NAMALWA (cell line): ENCODE measurements at regions not wholly inside any gene's neighbourhood (a gene's known extent, or its start where the extent isn't known, plus 50 kb on each side); places are given as distances from the start of the nearest gene placed in this dataset.
"Not testable (repeated sequence)": the region's sequence is repeated elsewhere in the genome, so short reads cannot be mapped to it uniquely, and the experiment has no call there.

Experiments
- DNase-seq: peaks from one replicate; pipeline ENCODE4 v3.0.0-alpha.2; 2015; ENCODE audit warnings: low spot score

DNA sequence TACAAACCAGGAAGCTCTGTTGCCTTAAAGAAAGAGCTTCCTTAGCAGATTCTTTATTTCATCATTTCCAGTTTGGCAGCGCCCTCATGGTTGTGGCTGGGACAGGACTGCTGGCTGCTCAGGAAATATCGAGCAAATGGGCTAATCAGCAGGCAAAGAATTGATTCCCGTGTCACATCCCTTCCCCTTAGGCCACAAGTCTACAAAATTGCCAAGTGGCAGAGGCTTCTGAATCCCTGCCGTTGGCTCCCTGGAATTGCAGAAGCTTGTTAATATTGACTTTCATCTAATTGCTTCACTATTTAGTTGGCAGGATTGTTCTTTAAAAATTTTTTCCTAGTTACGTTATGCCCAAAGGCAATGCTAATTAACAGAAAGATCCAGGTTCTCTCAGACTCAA is 456.3 kb upstream of the ERCC4 start:
- no peak for DNase-seq

DNA sequence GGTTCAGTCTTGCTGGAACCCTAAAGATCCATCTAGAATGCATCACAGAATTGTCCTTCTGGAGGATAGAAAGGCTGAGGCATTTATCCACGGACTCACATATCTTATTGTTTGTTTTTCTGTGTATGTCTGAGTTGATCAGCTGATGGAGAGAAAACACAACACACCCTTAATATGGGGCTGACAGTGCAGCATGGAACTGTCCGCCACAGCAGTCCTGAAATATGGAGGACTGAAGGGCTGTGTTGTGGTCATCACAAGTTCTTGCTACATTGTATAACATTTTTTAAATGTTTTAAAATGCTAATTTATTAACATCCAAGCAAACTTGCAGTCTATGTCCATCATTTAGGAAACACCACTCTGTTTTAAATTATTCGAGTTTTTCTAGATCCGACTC is 448.9 kb upstream of the ERCC4 start:
- DNase-seq: no peak

DNA sequence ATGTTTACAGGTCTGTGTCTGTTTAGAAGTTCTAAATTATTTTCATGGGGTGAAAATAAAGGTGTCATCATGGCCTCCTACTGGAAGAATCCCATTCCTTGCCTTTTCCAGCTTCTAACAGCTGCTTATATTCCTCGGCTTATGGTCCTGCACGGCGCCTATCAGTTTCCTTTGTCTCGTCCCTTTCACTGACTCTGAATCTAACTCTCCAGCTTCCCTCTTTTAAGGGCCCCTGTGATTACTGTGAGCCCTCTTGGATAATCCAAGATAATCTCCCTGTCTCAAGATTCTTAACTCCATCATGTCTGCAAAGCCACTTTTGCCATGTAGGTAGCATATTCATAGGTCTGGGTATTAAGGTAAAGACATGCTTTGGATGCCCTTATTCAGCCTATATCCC is 441.0 kb upstream of the ERCC4 start:
- DNase-seq: no peak

DNA sequence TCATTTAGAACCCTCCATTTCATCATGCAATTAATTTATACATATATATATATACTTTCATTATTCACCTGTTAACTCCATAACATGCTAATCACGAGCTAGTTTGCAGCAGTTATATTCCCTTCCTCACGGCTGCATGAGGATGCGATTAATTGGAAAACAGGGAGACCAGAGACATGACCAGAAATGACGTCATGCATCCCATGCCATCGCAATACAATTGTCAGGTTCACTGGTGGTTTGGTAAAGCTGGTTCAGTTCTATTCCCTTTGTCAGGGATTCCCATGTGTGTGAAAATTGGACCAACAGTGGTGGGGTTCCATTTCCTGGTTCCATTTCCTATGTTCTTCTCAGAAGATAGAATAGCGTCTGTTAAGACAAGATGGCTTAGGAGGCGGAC is 440.4 kb upstream of the ERCC4 start:
- DNase-seq: no peak

DNA sequence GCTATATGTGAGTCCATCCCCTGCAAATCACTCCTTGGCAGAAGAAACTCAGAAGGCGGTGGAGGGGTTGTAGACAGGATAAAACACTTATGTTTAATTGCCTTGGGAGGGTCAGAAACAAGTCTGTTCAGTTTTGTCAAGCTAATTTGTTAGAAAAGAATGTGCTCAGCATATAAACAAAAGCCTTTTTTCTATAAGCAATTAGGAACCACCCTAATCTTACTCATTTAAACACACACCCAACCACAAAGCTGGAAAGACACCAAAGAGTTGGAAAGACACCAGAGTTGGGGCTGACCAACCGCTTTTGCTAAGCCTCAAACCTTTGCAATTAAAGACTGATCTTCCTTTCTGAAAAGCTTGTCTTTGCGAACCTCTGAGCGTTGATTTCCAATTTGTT is 439.2 kb upstream of the ERCC4 start:
- DNase-seq: no peak

DNA sequence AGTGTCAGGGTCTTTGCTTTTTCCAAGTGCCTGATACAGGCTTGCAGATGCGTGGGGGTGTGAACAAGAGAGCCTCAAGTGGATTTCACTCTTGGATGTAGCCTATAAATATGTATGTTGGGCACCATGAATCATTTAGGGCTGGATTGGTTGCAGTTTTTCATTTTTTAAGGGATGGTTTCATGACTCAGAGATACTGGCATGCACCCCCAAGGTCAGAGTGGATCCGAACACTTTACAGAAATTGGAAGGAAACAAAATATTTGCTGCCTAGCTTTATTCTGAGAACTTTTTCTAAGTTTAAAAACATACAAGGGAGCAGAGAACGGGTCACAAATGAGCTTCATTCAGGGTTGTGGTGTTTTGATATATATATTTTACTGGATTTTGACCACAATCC is 436.8 kb upstream of the ERCC4 start:
- no peak for DNase-seq

DNA sequence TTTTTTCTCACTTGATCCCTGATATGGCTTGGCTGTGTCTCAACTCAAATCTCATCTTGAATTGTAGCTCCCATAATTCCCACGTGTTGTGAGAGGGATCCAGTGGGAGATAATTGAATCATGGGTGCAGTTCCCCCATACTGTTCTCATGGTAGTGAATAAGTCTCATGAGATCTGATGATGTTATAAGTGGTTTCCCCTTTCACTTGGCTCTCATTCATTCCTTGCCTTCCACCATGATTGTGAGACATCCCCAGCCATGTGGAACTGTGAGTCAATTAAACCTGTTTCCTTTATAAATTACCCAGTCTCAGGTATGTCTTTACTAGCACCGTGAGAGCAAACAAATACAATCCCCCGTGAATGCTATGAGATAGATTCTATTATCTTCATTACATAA is 430.5 kb upstream of the ERCC4 start:
- DNase-seq: not testable (repeated sequence)

DNA sequence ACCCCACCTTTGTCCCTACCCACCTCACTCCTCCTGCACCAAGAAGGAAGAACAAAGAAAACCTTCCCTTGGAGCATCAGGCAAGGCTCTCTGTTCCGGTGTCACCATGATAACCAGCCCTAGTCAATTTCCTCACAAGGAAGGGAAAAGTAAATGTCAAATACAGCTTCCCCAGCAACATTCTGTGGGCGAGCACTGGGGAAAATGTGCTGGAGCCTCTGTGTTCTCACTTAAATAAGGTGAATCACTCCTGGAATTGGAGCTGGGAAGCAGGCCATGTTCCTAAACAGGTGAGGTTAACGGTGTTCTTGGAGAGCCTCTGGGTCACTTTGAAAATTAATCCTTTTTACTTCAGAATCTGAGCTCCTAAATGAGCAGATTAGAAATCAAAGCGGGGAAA is 427.9 kb upstream of the ERCC4 start:
- no peak for DNase-seq

DNA sequence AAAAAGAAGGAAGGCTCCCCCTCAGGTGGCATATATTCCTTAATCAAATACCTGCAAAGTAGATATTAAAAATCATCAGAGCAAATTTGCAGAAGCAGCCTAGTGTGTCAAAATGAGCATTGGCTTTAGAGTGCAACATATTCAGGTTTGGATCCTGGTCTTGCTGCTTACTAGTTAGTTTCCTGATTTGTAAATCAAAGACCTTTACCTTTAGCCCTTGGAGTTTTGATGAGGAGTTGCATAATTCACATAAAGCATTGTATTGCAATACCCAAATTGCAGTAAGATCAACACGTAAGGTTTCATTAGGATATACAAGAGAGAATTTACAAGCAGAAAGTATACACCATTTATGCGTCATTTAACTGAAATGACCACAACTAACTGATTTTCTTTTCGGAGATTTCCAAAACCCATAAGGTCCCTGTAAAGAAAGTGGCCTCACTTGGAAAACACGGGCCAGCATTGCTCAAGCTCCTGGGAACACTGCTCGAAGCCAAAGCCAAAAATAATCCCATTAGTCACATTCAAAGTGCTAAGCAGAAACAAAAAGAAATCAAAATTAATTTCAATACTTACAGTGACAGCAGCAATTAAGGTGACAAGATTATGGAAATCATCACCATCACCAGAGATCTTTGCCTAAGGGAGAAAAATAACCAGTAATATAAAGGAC is 415.9 kb upstream of the ERCC4 start:
- no peak for DNase-seq

DNA sequence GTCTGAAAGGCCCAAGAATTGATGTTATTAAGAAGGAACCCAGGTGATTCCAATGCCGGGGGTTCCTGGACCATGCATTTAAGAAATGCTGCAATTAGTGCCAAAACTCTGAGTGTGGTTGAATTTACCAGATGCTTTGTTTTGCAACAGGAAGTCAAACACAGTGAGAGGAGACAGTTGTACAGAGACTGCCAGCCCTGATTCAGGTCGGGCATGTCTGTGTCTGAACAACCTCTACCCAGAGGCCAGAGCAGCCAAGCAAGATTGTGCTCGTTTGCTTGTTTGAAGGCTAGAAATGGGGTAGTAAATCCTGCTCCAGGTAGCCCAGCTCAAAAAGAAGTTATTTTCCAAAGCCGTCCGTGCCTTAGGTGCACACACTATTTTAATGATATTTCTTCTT is 412.4 kb upstream of the ERCC4 start:
- no peak for DNase-seq

DNA sequence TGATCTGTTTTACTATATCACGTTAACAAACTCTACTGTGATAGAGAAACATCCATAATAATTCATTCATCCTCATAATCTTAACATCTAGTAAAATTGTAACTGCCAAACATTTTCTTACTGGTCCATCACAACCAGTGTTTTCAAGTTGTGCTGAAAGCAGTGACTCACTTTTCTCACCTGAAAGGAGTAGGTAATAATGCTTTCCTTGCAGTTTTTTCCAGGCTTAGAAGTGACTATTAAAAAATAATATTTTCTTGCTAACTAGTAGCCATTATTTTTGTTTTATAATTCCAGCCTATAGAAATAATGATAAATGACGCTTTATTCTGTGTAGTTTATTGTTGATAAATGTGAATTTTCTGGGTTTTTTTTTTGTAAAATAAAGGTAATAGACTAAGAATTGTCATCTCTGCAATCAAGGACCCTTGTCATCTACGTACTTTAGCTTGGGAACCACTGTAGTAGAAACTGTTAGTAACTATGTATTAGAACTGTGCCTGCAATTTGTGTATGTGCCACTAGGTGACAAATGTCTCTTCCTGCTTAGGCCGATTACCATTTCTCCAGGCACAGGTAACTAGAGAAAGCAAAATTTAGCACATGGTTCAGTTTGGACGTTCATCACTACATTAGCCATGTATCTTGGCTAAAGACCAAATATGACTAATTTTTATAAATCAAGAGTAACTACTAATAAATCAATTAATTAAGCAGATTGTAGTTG is 409.4 kb upstream of the ERCC4 start:
- peak; percentile 21 for DNase-seq

DNA sequence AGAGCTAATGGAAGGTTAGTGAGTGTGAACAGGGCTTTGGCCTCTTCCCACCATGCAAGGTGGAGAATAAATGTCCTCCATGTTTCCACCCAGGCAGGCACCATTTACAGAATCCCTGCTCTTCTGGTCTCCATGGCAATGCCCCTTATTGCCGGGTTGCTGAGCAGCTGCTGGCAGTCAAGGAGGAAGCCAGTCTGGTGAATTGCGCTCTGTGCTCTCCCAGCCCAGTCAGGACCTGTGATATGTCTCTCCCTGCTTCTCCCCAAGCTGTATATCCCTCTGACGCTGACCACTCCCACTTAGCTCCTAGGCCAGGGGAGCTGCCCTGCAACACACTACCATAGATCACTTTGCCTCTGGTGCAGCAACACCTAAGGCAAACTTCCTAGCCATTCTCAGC is 402.1 kb upstream of the ERCC4 start:
- no peak for DNase-seq

DNA sequence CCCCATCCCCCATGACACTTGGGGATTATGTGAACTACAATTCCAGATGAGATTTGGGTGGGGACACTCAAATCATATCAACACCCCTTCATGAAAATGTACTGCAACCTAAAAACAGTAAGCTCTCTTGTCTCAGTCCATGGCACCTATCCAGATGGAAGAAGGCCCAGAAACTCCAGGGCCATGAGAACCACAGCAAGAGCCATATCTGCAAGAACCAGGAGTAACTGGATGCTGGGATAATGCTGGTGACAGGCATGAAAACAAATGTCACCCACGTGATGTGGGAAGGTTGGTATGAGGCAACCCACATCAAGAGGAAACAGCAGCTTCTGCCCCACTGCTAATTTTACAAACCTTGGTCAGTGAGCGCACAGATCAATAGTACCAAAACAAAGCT is 400.1 kb upstream of the ERCC4 start:
- no peak for DNase-seq

DNA sequence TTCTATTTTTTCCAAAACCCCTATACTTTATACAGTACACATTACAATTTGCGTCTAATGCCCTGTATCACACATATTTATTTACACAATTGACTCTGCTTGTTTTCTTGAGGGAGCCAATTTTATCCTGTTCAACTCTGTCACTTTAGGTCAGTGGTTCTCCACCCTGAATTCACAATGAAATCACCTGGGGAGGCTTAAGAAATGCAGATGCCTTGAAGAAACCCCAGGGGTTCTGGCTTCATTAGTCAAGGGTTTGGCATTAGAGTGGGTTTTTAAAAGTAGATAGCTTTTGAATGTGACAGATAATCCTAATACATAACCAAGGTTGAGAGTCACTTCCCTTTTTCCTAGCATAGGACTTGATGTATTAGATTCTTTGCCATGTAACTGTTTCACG is 398.6 kb upstream of the ERCC4 start:
- no peak for DNase-seq

DNA sequence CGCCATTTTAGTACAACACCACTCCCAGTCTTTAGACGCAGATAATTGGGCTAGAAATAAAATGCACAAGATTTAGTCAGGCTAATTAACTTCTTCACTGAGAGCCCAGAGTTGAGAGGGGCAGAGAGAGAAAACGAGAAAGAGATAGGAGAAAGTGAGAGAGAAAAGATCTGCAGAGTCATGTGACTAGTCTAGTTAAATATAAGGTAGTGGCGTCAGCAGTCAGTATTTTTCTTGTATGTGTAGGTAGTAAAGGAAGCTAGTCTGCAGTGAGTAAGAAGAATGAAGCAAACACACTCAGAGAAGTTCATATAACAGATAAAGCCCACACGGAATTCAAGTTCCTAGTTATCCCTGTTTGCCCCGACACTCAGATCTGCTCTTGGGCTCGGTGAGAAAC is 392.6 kb upstream of the ERCC4 start:
- DNase-seq: no peak

DNA sequence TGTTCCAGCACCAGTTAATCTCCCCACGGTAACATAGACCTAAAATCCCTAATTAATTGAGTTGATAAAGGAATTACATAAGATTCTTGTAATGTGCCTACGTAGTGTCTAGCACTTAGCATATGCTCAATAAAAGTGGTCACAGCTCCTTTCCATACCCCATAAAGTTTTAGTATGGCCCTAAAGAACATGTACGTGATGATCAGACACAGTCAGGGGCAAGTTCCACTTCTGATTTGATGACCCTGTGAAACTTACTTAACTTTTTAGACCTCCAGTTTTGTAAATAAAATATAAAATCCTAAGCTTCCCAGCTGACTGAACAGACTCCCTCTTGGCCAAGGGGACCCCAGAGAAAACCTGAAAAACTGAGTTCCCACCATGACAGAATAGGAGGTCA is 391.3 kb upstream of the ERCC4 start:
- DNase-seq: no peak

DNA sequence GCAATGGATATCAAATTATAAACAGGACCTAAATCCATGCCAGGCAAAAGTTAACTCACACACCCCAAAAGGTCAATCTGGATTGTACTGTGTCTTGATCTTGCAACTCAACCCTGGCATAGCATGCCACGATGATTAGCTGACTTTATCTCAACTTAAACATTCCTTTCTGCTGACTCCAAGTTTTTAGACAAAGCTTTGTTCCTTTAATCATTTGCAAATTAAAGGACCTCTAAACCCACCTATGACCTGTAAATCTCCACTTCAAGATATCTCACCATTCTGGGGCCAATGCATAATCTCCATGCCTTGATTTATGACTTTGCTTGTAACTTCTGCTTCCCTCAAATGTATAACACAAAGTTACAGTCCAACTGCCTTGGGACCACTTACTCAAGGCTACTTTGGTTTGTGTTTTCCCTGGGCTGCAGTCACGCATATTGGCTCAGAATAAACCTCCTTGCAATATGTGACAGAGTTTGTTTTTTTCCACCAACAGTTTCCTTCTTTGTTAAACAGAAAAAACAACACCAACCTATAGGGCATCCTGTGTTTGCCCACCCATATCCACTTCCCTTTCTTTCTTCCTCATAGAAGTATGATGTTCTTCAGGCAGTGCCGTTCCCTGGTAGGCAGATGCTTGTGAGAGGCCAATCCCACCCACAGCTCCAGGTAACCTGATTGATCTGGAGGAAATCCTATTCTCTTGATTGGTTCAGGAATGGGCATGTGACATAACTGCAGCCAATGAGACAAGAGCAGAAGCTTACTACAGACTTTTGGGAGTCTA is 390.6 kb upstream of the ERCC4 start:
- DNase-seq: no peak

DNA sequence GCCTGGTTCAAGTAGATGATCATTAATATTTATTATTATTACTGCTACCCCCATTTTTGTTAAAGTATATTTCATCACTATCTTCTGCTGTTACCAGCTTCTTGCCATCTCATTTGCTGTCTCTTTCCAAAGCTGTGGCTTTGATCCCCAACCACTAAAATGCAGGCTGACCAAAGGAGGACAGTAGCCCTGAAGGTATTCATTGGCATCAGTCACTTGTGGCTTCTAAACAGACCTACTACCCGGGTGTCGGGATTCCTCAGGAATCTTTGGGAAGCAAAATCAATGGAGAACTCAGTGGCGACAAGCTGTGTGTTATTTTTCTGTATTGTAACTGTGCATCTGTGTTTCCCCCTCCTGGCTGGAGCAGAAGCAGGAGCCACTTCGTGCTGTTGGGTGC is 379.2 kb upstream of the ERCC4 start:
- DNase-seq: no peak

DNA sequence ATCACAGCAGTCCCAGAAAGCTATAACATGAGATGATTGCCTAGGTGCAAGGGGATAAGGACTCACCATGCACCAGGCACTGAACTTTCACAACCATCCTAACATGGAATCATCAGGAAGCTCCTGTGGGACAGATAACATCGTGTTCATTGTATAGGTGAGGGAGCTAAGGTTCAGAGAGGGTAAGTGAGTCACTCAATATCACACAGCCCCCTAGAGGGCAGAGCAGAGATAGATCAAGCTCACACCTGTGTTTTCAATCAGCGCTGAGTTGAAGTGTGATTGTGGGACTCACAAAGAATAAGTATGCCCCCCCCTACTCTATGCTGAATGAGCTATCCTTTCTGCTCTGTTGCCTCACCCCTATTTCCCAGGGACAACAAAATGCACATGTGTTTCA is 377.7 kb upstream of the ERCC4 start:
- DNase-seq: no peak

DNA sequence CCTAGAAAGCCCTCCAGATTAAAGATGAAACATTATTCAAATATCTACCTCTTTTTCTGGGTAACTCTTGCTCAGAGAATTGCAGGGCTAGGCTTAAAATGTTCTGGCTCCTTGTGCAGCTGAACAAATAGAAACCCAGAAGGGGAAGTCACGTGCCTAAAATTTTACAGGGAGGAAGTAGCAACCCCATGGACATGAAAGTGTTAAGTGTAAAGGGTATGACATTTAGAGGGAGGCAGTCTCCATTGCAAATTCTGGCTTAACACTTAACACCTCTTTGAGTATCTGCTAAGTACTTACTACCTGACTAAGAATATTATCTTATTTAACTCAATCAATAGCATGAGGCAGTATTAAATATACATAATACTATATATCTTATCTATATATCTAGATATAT is 376.1 kb upstream of the ERCC4 start:
- DNase-seq: no peak

DNA sequence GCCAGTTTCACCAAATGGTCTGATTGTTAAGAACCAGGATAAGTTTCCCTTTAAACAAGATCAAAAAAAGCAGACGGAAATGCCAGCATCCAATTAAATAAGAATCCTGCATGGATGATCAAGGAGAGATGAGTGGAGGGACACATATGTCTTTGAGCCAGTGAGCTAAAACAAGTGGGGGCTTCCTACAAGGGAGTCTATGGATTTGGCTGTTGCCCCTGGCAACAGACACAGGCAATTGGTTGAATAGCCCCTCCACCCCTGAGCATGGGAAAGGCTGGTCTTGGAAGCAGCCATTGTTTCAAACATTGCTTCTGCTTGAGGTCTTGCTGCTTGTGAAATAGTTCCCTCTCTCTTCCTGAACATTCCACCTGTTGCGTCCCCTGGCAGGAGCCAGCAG is 374.7 kb upstream of the ERCC4 start:
- DNase-seq: no peak

DNA sequence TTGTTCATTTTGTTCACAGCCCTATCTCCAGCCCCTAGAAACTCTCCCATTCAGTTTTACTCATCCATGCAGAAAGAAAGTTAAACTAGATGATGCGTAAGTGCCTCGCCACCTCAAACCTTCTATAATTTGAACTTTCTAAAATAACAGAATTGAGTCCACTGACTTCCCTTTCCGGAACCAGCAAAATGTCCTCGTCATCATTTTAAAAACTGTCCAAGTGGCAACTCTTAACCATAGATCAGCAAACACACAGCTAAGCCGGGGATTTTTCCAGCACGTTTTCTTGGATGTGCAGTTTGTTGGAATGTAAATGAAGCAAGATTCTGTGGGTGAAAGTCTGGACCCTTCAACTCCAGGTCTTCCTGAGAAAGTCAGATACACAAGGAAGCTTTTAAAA is 369.7 kb upstream of the ERCC4 start:
- DNase-seq: no peak
